T47D (cell line): ENCODE measurements at regions not wholly inside any gene's neighbourhood (a gene's known extent, or its start where the extent isn't known, plus 50 kb on each side); places are given as distances from the start of the nearest gene placed in this dataset.

Experiments used
- DNase-seq, 2 experiments: peaks; one replicate each; pipeline versions ENCODE4 v3.0.0 to v3.0.0-alpha.2; 2011 to 2012; ENCODE audit warnings: low read depth in 1 of 2, low spot score in 1 of 2
- JUND ChIP-seq: IDR thresholded peaks from 2 replicates; pipeline ENCODE4 v1.6.1; 2012; ENCODE audit warnings: low read depth
- in situ Hi-C: cut with HindIII; loops from 2 replicates; pipeline ENCODE4 v1.10.0; 2016; ENCODE audit warnings: low sequenced_read_pairs, low pct_unique_long_range_greater_than_20kb

GRCh38 chr1:214993419-214993818, 89.1 kb upstream of the KCNK2 start:
- in situ Hi-C loops: no loop called here
- DNase-seq: no peak
- no peak for TF ChIP-seq JUND

GRCh38 chr1:214997685-214998084, 84.9 kb upstream of the KCNK2 start:
- DNase-seq: no peak
- in situ Hi-C loops: no loop called here
- no peak for TF ChIP-seq JUND

GRCh38 chr1:215001419-215002021, 81.0 kb upstream of the KCNK2 start:
- in situ Hi-C loops: no loop called here
- no peak for TF ChIP-seq JUND
- DNase-seq: no peak

- no peak for DNase-seq
- no peak for TF ChIP-seq JUND
- in situ Hi-C loops: no loop called here
Measured at GRCh38 chr1:215002471-215002870, 80.1 kb upstream of the KCNK2 start.

GRCh38 chr1:215003686-215004085, 78.9 kb upstream of the KCNK2 start:
- no peak for DNase-seq
- no peak for TF ChIP-seq JUND
- in situ Hi-C loops: no loop called here

- DNase-seq: no peak
- TF ChIP-seq JUND: no peak
- in situ Hi-C loops: no loop called here
Measured at GRCh38 chr1:215004121-215004827, 78.3 kb upstream of the KCNK2 start.

- TF ChIP-seq JUND: peak; percentile 16; the same call in 1 of the 2 replicates
- in situ Hi-C loops: no loop called here
Measured at GRCh38 chr1:215005078-215005477, 77.5 kb upstream of the KCNK2 start.

GRCh38 chr1:215005656-215006345, 76.7 kb upstream of the KCNK2 start:
- DNase-seq: peak in 1 of 2 experiments; percentile 20
- in situ Hi-C loops: no loop called here
- TF ChIP-seq JUND: no peak

More at GRCh38 chr1:215005078-215005477, 77.5 kb upstream of the KCNK2 start:
- peak in 1 of 2 experiments; percentile 23 for DNase-seq

GRCh38 chr1:215007880-215008279, 74.7 kb upstream of the KCNK2 start:
- in situ Hi-C loops: no loop called here
- no peak for TF ChIP-seq JUND
- no peak for DNase-seq

- no peak for DNase-seq
- in situ Hi-C loops: no loop called here
- TF ChIP-seq JUND: no peak
Measured at GRCh38 chr1:215018555-215018954, 64.0 kb upstream of the KCNK2 start.

GRCh38 chr1:215022204-215022603, 60.3 kb upstream of the KCNK2 start:
- in situ Hi-C loops: no loop called here
- TF ChIP-seq JUND: no peak
- DNase-seq: no peak

GRCh38 chr1:215022741-215023141, 59.8 kb upstream of the KCNK2 start:
- DNase-seq: no peak
- in situ Hi-C loops: no loop called here
- TF ChIP-seq JUND: no peak
